HG03457 (cell line): ENCODE measurements at regions not wholly inside any gene's neighbourhood (a gene's known extent, or its start where the extent isn't known, plus 50 kb on each side); places are given as distances from the start of the nearest gene placed in this dataset.
"Not testable (repeated sequence)": the region's sequence is repeated elsewhere in the genome, so short reads cannot be mapped to it uniquely, and the experiment has no call there.

Experiments
- ATAC-seq: cut with Tn5 transposase; IDR thresholded peaks from one replicate; pipeline ENCODE4 v1.9.1; 2021; ENCODE audit warnings: moderate number of reproducible peaks; ENCODE audit not compliant: unreplicated experiment

- ATAC-seq, result no peak
Observed at GRCh38 chr13:91052876-91053275, 294.6 kb upstream of the MIR17HG start.

GRCh38 chr13:91053318-91054065, 294.0 kb upstream of the MIR17HG start:
- ATAC-seq, result no peak

DNA sequence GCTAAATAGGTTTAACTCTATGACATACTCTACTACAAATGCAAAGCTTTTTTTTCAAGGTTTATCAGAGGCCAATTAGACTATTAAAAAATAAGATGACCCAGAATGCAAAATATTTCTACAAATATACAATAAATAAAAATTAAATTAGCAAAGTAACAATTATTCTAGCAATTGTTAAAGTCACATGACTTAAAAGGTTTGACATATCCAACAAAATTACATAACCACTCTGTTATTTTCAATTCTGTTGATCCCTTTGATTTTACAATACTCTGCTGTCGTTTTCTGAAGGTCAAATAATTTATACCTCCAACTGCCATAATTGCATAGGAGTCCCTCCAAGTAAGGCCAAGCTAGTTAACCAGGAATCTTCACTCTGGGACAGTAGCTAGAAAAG, 292.6 kb upstream of the MIR17HG start:
- no peak for ATAC-seq

DNA sequence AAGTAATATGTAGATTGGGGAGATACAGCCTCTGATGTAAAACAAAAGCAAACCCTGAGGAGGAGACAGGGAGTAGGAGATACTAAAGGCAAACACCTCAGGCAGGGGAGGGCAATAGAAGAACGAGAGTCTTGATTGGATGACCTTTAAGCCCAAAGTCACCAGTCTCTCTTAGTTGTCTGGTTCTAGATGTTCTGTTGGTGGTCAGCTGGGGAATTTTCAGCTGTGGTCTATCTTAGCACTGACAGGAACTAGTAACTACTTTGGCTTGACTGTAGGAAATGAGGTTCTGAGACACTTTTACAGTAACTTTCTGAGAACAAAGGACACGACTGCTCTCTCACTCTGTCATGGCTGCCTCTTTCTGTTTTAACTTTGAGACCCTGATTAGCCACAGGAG, 290.7 kb upstream of the MIR17HG start:
- peak; percentile 82 for ATAC-seq

DNA sequence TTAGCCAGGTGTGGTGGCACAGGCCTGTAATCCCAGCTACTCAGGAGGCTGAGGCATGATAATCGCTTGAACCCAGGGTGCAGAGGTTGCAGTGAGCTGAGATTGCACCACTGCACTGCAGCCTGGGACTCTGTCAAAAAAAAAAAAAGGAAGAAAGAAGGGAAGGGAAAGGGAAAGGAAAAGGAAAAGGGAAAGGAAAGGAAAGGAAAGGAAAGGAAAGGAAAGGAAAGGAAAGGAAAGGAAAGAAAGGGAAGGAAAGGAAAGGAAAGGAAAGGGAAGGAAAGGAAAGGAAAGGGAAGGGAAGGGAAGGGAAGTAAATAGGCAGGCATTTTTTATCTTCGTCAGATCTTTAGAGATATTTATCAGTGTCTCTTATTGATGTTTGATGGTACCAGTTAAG, 290.0 kb upstream of the MIR17HG start:
- not testable (repeated sequence) for ATAC-seq

GRCh38 chr13:91058066-91058465, 289.4 kb upstream of the MIR17HG start:
- no peak for ATAC-seq

GRCh38 chr13:91058919-91059318, 288.6 kb upstream of the MIR17HG start:
- no peak for ATAC-seq

DNA sequence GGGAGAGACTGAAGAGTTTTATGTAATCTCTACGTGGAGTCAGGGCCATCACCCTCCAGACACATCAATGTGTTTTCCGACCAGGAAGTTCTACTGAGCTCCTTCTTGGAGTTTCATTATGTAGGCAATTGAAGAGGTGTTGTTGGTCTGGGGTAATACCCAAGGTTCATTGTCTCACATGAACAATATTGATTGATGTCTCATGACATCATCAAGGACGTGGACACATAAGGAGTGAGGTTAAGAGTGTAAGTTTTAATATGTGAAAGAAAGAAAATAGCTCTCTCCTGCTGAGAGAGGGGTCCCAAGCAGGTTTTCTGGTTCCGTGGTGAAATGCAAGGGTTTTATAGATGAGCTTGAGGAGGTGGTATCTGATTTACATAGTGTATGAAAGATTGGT, 280.7 kb upstream of the MIR17HG start:
- ATAC-seq, result no peak

- no peak for ATAC-seq
Observed at GRCh38 chr13:91072486-91072885, 275.0 kb upstream of the MIR17HG start.

- ATAC-seq, result no peak
Observed at GRCh38 chr13:91074091-91074490, 273.4 kb upstream of the MIR17HG start.

DNA sequence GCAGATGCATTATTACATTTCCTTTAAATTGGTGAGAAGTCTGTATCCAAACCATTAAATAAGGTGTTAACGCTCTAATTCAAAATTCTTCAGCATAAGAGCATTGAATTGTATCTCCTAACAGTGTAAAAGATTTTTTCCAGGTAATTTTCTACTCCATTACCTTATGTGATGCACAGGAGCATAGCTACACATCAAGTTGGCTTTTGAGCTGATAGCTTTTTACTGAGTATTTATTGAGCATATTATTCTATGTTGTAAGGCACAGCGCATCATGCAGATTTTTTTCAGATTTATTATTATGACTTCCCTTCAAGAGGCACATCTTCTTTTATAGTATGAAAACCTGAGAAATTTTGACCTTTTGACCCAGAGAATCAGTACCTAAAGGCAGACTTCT, 270.7 kb upstream of the MIR17HG start:
- no peak for ATAC-seq

GRCh38 chr13:91078093-91078679, 269.3 kb upstream of the MIR17HG start:
- ATAC-seq, result no peak

DNA sequence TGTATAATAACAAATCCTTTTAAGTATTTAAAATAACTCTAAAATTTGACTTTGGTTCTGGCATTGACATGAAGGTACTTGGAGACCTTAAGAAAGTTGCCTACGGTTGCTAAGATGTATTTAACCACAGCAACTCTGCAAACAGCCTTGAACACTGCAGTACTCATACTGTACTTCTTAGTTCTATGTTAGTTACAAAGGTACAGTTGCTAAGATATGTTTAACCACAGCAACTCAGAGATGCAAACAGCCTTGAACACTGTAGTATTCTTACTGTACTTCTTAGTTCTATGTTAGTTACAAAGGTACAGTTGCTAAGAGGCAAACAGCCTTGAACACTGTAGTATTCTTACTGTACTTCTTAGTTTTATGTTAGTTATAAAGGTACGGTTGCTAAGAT, 268.3 kb upstream of the MIR17HG start:
- no peak for ATAC-seq

GRCh38 chr13:91085127-91085526, 262.4 kb upstream of the MIR17HG start:
- no peak for ATAC-seq

DNA sequence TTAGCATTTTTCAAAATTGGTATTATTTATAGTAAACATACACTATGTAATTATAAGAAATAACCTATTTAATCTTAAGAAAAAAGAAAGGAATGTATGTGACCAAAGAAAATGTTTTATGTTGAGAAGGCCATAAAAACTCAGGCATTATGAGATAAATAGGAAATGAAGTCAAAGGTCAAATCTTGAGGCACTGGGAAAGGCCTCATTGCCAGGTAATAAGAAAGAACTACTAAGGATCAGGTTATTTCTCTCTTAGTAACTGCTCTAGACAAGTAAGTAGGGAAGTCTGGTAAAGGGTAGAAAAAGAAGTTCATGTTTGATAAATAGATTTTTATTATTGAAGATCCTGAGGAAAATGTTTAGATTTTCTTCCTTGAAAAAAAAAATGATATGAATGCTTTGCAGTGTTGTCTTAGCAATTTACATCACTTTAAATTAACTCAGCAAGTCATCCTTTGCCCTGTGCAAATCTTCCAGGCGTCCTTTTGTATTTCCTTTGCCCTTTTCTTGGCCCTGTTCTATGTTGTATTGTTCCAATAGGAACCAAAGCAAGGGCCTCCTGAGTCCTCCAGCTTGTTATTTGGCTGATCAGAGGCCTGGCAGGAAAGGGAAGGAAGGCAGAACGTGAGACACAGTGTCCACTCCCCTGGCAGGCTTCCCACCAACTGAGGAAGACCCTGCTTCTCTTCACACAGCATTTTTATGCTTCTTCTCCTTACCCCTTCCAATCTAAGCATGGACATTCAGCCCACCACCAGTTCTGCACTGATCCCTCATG, 260.4 kb upstream of the MIR17HG start:
- ATAC-seq, result no peak

DNA sequence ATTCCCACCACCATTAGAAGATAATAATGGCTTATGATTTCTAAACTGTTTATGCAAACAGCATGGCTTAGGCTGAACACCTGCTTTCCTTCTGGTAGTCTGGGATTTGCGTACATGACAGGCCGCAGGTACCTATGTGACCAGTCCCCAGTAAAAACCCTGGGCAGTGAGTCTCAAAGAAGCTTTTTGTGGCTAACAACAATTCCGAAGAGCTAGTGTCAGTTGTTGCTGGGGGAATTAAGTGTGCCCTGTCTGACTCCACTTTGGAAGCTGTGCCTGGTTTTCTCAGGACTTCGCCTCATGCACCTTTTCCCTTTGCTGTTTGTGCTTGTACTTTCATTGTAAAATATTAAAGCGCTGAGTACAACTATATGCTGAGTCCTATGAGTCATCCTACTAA, 250.2 kb upstream of the MIR17HG start:
- ATAC-seq, result no peak

GRCh38 chr13:91099877-91100276, 247.6 kb upstream of the MIR17HG start:
- ATAC-seq, result no peak

DNA sequence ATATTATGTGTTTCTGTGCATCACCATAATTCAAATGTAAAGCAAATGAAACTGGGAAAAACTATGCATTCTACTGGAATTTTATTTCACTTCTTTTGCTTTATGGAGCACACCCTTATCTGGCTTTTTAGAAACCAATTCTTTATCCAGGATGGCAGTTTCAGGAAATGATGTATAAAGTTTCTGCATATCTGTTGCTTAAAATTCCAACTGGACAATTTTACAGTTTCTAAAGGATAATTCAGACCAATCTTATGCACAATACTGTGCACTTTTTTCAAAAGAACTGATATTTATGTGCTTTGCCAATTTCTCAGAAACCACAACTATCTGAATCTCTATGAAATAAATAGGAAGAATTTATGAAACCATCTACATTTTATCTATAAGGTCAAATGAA, 246.5 kb upstream of the MIR17HG start:
- ATAC-seq, result no peak

DNA sequence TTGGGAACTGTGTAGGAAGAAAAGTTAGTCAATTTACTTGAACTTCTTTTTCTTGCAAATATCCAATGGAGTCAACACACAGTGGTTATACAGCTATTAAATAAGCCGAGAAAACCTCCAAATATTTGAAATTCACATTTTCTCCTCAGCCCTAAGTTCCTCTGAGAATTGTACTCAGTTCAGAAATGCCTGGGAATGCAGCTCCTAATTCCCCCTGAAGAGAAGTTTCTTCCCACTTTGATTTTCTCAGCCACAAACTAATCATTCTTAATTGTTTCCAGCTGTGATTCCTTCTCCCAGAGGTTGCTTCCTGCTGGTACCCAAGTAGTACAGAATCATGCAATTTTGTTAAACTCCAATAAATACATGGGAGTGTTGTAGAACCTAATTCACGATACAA, 246.1 kb upstream of the MIR17HG start:
- no peak for ATAC-seq

DNA sequence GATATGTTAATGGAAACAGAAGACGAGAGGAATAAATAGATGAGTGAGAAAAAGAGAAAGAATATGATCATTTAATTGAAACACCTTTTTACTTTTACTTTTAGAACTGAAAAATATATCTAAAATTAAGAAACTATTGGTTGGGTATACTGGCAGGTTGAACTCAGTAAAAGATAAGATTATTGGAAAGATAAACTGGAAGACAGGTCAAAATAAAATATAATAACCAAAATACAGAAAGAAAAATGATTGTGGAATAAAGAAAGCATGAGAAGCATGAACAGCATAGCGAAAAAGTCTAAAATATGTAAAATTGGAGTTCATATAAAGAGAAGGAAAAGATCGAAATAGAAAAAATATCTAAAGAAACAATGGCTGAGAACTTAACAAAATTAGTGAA, 242.2 kb upstream of the MIR17HG start:
- no peak for ATAC-seq

- no peak for ATAC-seq
Observed at GRCh38 chr13:91106565-91106964, 240.9 kb upstream of the MIR17HG start.

- no peak for ATAC-seq
Observed at GRCh38 chr13:91108315-91108714, 239.2 kb upstream of the MIR17HG start.
